GM19035 (cell line): ENCODE measurements at regions not wholly inside any gene's neighbourhood (a gene's known extent, or its start where the extent isn't known, plus 50 kb on each side); places are given as distances from the start of the nearest gene placed in this dataset.

Experiments used
- ATAC-seq: cut with Tn5 transposase; IDR thresholded peaks from one replicate; pipeline ENCODE4 v1.9.1; 2021; ENCODE audit not compliant: unreplicated experiment

- ATAC-seq: no peak
Observed at GRCh38 chr1:244255426-244255965, 196.2 kb downstream of the ADSS2 start.

- no peak for ATAC-seq
Observed at GRCh38 chr1:244256086-244256676, 195.5 kb downstream of the ADSS2 start.

GRCh38 chr1:244264163-244264562 is 187.5 kb downstream of the ADSS2 start:
- ATAC-seq: no peak

GRCh38 chr1:244265507-244265906 is 186.2 kb downstream of the ADSS2 start:
- no peak for ATAC-seq

- no peak for ATAC-seq
Observed at GRCh38 chr1:244269169-244269568, 182.5 kb downstream of the ADSS2 start.

- no peak for ATAC-seq
Observed at GRCh38 chr1:244271004-244271403, 180.7 kb downstream of the ADSS2 start.

GRCh38 chr1:244271691-244272308 is 179.9 kb downstream of the ADSS2 start:
- ATAC-seq: no peak

- ATAC-seq: peak; percentile 88
Observed at GRCh38 chr1:244272471-244273261, 179.0 kb downstream of the ADSS2 start.

- no peak for ATAC-seq
Observed at GRCh38 chr1:244273262-244273844, 178.4 kb downstream of the ADSS2 start.

GRCh38 chr1:244273845-244274619 is 177.7 kb downstream of the ADSS2 start:
- no peak for ATAC-seq

GRCh38 chr1:244276646-244277045 is 175.1 kb downstream of the ADSS2 start:
- no peak for ATAC-seq

- ATAC-seq: no peak
Observed at GRCh38 chr1:244280201-244280600, 171.5 kb downstream of the ADSS2 start.

GRCh38 chr1:244280859-244281258 is 170.8 kb downstream of the ADSS2 start:
- ATAC-seq: no peak

- no peak for ATAC-seq
Observed at GRCh38 chr1:244283772-244284171, 167.9 kb downstream of the ADSS2 start.

- ATAC-seq: no peak
Observed at GRCh38 chr1:244284641-244285156, 167.0 kb downstream of the ADSS2 start.

GRCh38 chr1:244286341-244286740 is 165.4 kb downstream of the ADSS2 start:
- ATAC-seq: no peak

GRCh38 chr1:244287726-244288125 is 164.0 kb downstream of the ADSS2 start:
- no peak for ATAC-seq

- no peak for ATAC-seq
Observed at GRCh38 chr1:244288663-244289062, 163.0 kb downstream of the ADSS2 start.

- ATAC-seq: no peak
Observed at GRCh38 chr1:244289991-244290785, 161.5 kb downstream of the ADSS2 start.
